ENCODE measurements at regions not wholly inside any gene's neighbourhood (a gene's known extent, or its start where the extent isn't known, plus 50 kb on each side); places are given as distances from the start of the nearest gene placed in this dataset.

GRCh38 chr2:157149270-157149669 lies 108.2 kb upstream of the GALNT5 start:
- Histone ChIP-seq H3K4me2 (ENCODE audit: low read length) (no peak overlapping the region), H3K9me3 (ENCODE audit: low read length) (no peaks in the 10 kb centered on the region), H3K79me2 (replicated peaks; ENCODE audit: insufficient read depth, low read length) (no peaks in the 10 kb centered on the region), H3K9me2 (ENCODE audit: insufficient read depth, low read length) (no peaks in the 10 kb centered on the region), H3F3A (ENCODE audit: insufficient read depth, low read length, poor library complexity, severe bottlenecking) (no peaks in the 10 kb centered on the region), H2AFZ (ENCODE audit: low read depth, low read length) (no peak overlapping the region), H3K36me3 (ENCODE audit: insufficient read depth, low read length) (no peaks in the 10 kb centered on the region), H3K4me3 (ENCODE audit: low read length) (no peak overlapping the region), H3K27me3 (ENCODE audit: insufficient read depth, low read depth, low read length) (no peaks in the 10 kb centered on the region), H4K20me1 (ENCODE audit: insufficient read depth) (no peaks in the 10 kb centered on the region), H3K27ac (ENCODE audit: low read length) (no peak overlapping the region), H3K9ac (ENCODE audit: low read length) (no peak overlapping the region)
- TF ChIP-seq MXI1 (conservative IDR thresholded peaks at IDR 0.05; ENCODE audit: poor library complexity, severe bottlenecking) (no peak), EP300 (conservative IDR thresholded peaks at IDR 0.05; ENCODE audit: poor library complexity, severe bottlenecking) (no peak), TAF1 (IDR thresholded peaks at IDR 0.05; ENCODE audit: low read depth) (no peak), REST (IDR thresholded peaks at IDR 0.05; ENCODE audit: borderline replicate concordance) (no peak), EZH2 (IDR thresholded peaks at IDR 0.05; ENCODE audit: borderline replicate concordance, insufficient read depth, low read length, poor library complexity, severe bottlenecking) (no peak), SMC3 (conservative IDR thresholded peaks at IDR 0.05; ENCODE audit: poor library complexity) (no peak), RAD21 (conservative IDR thresholded peaks at IDR 0.05) (no peak), POLR2AphosphoS5 (IDR thresholded peaks at IDR 0.05) (no peak)
- TF ChIP-seq, protein P1, sequence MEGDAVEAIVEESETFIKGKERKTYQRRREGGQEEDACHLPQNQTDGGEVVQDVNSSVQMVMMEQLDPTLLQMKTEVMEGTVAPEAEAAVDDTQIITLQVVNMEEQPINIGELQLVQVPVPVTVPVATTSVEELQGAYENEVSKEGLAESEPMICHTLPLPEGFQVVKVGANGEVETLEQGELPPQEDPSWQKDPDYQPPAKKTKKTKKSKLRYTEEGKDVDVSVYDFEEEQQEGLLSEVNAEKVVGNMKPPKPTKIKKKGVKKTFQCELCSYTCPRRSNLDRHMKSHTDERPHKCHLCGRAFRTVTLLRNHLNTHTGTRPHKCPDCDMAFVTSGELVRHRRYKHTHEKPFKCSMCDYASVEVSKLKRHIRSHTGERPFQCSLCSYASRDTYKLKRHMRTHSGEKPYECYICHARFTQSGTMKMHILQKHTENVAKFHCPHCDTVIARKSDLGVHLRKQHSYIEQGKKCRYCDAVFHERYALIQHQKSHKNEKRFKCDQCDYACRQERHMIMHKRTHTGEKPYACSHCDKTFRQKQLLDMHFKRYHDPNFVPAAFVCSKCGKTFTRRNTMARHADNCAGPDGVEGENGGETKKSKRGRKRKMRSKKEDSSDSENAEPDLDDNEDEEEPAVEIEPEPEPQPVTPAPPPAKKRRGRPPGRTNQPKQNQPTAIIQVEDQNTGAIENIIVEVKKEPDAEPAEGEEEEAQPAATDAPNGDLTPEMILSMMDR (IDR thresholded peaks at IDR 0.05; ENCODE audit: poor library complexity, severe bottlenecking): no peak

GRCh38 chr2:157150747-157151146 lies 106.8 kb upstream of the GALNT5 start:
- Histone ChIP-seq H3K9ac (ENCODE audit: low read length) (no peak overlapping the region), H3K9me2 (ENCODE audit: insufficient read depth, low read length) (no peaks in the 10 kb centered on the region), H3K27me3 (ENCODE audit: insufficient read depth, low read depth, low read length) (no peaks in the 10 kb centered on the region), H3K36me3 (ENCODE audit: insufficient read depth, low read length) (no peaks in the 10 kb centered on the region), H3K4me3 (ENCODE audit: low read length) (no peak overlapping the region), H4K20me1 (ENCODE audit: insufficient read depth) (no peaks in the 10 kb centered on the region), H2AFZ (ENCODE audit: low read depth, low read length) (no peak overlapping the region), H3F3A (ENCODE audit: insufficient read depth, low read length, poor library complexity, severe bottlenecking) (no peaks in the 10 kb centered on the region), H3K9me3 (ENCODE audit: low read length) (no peaks in the 10 kb centered on the region), H3K79me2 (replicated peaks; ENCODE audit: insufficient read depth, low read length) (no peaks in the 10 kb centered on the region), H3K4me2 (ENCODE audit: low read length) (no peak overlapping the region), H3K27ac (ENCODE audit: low read length) (no peak overlapping the region)
- no peak for TF ChIP-seq RAD21 (conservative IDR thresholded peaks at IDR 0.05)
- TF ChIP-seq MXI1 (conservative IDR thresholded peaks at IDR 0.05; ENCODE audit: poor library complexity, severe bottlenecking): no peak
- TF ChIP-seq EP300 (conservative IDR thresholded peaks at IDR 0.05; ENCODE audit: poor library complexity, severe bottlenecking): no peak
- TF ChIP-seq REST (IDR thresholded peaks at IDR 0.05; ENCODE audit: borderline replicate concordance): no peak
- no peak for TF ChIP-seq EZH2 (IDR thresholded peaks at IDR 0.05; ENCODE audit: borderline replicate concordance, insufficient read depth, low read length, poor library complexity, severe bottlenecking)
- TF ChIP-seq SMC3 (conservative IDR thresholded peaks at IDR 0.05; ENCODE audit: poor library complexity): no peak
- TF ChIP-seq, protein P1 (IDR thresholded peaks at IDR 0.05; ENCODE audit: poor library complexity, severe bottlenecking): no peak
- no peak for TF ChIP-seq POLR2AphosphoS5 (IDR thresholded peaks at IDR 0.05)
- no peak for TF ChIP-seq TAF1 (IDR thresholded peaks at IDR 0.05; ENCODE audit: low read depth)
